GM23248 (cell line): ENCODE measurements at regions not wholly inside any gene's neighbourhood (a gene's known extent, or its start where the extent isn't known, plus 50 kb on each side); places are given as distances from the start of the nearest gene placed in this dataset.

Experiments used
- DNase-seq: peaks from one replicate; pipeline ENCODE4 v3.0.0-alpha.2; 2015
- H2AFZ ChIP-seq: fragments of 200-600 bp; sonication (generic); 2 replicates; pipeline ENCODE4 v1.6.1; 2016; ENCODE audit warnings: antibody characterized with exemption
- H3F3A ChIP-seq: fragments of 200-600 bp; sonication (generic); 2 replicates; pipeline ENCODE4 v1.6.1; 2016; ENCODE audit warnings: mild to moderate bottlenecking, antibody characterized with exemption, mixed run types; ENCODE audit not compliant: insufficient read depth
- H3K27ac ChIP-seq: fragments of 200-600 bp; sonication (generic); 2 replicates; pipeline ENCODE4 v1.5.1; 2016; ENCODE audit warnings: mild to moderate bottlenecking
- H3K27me3 ChIP-seq: fragments of 200-600 bp; sonication (generic); replicated peaks from 2 replicates; pipeline ENCODE4 v1.6.1; 2016; ENCODE audit warnings: mild to moderate bottlenecking; ENCODE audit not compliant: insufficient read depth
- H3K36me3 ChIP-seq: fragments of 200-600 bp; sonication (generic); 2 replicates; pipeline ENCODE4 v1.6.1; 2016; ENCODE audit warnings: low read depth, mild to moderate bottlenecking
- H3K4me1 ChIP-seq: fragments of 200-600 bp; sonication (generic); 2 replicates; pipeline ENCODE4 v1.6.1; 2016; ENCODE audit warnings: mild to moderate bottlenecking; ENCODE audit not compliant: insufficient read depth
- H3K4me2 ChIP-seq: fragments of 200-600 bp; sonication (generic); one replicate; pipeline ENCODE4 v1.6.1; 2016; ENCODE audit warnings: mild to moderate bottlenecking; ENCODE audit not compliant: unreplicated experiment
- H3K4me3 ChIP-seq: fragments of 200-600 bp; sonication (generic); 2 replicates; pipeline ENCODE4 v1.5.1; 2016; ENCODE audit warnings: mild to moderate bottlenecking
- H3K79me2 ChIP-seq: fragments of 200-600 bp; sonication (generic); 2 replicates; pipeline ENCODE4 v1.6.1; 2016; ENCODE audit warnings: mild to moderate bottlenecking; ENCODE audit not compliant: insufficient read depth
- H3K9ac ChIP-seq: fragments of 200-600 bp; sonication (generic); 2 replicates; pipeline ENCODE4 v1.6.1; 2016; ENCODE audit warnings: mild to moderate bottlenecking
- H3K9me2 ChIP-seq: fragments of 200-600 bp; sonication (generic); 2 replicates; pipeline ENCODE4 v1.6.1; 2016; ENCODE audit warnings: mixed run types, mild to moderate bottlenecking, moderate library complexity; ENCODE audit not compliant: insufficient read depth
- H3K9me3 ChIP-seq: fragments of 200-600 bp; sonication (generic); one replicate; pipeline ENCODE4 v1.6.1; 2017; ENCODE audit warnings: low read depth
- H4K20me1 ChIP-seq: fragments of 200-600 bp; sonication (generic); 2 replicates; pipeline ENCODE4 v1.6.0; 2016; ENCODE audit not compliant: insufficient read depth
- EZH2 ChIP-seq: fragments of 200-600 bp; sonication (generic); IDR thresholded peaks from 2 replicates; pipeline ENCODE4 v1.6.1; 2018; ENCODE audit warnings: antibody characterized with exemption, mild to moderate bottlenecking; ENCODE audit not compliant: insufficient read depth, poor library complexity, severe bottlenecking
- EZH2phosphoT487 ChIP-seq: fragments of 200-600 bp; sonication (generic); IDR thresholded peaks from 2 replicates; pipeline ENCODE4 v1.6.1; 2018; ENCODE audit warnings: antibody characterized with exemption, moderate library complexity, mild to moderate bottlenecking, low read depth; ENCODE audit not compliant: insufficient read depth
- whole genome bisulfite sequencing, 2 experiments: methylation state at CpG; one replicate each; pipeline ENCODE4 v1.1.6; 2015 to 2017; ENCODE audit warnings: low lambda C conversion rate in 2 of 2, low coverage in 1 of 2; ENCODE audit errors: missing lambda C conversion rate in 2 of 2; 5-methylcytosine and 5-hydroxymethylcytosine counted together
- in situ Hi-C: fragments of 300-500 bp; cut with MboI; formaldehyde crosslinking; loops from 2 replicates; pipeline ENCODE4 v1.15.0; 2020

- Histone ChIP-seq H3K27ac (no peak overlapping the region), H3K4me1 (0 out of 2 replicates have a peak, but pooled peaks cover 5% of the 10 kb centered on the region), H3K9me2 (no peaks in the 10 kb centered on the region), H2AFZ (no peak overlapping the region), H3K9ac (no peak overlapping the region), H3K79me2 (no peaks in the 10 kb centered on the region), H4K20me1 (no peaks in the 10 kb centered on the region), H3K9me3 (no peaks in the 10 kb centered on the region), H3K36me3 (no peaks in the 10 kb centered on the region), H3K27me3 (peaks cover 10% of the 10 kb centered on the region), H3K4me3 (no peak overlapping the region), H3F3A (no peaks in the 10 kb centered on the region), H3K4me2 (no peak overlapping the region)
- in situ Hi-C loops = no loop called here
- 68% methylated on average over 16 of the region's 16 CpGs for WGBS, 2 experiments
- DNase-seq = no peak
- TF ChIP-seq EZH2 = no peak
- no peak for TF ChIP-seq EZH2phosphoT487
Measured at GRCh38 chr2:239504643-239505235, 103.9 kb upstream of the HDAC4 start.

GRCh38 chr2:239502430-239503186 is 101.8 kb upstream of the HDAC4 start:
- Histone ChIP-seq H3K9me2 (no peaks in the 10 kb centered on the region), H2AFZ (no peak overlapping the region), H3K4me3 (no peak overlapping the region), H4K20me1 (no peaks in the 10 kb centered on the region), H3K4me2 (no peak overlapping the region), H3K27ac (no peak overlapping the region), H3K9ac (no peak overlapping the region), H3K9me3 (no peaks in the 10 kb centered on the region), H3K27me3 (peaks cover 18% of the 10 kb centered on the region), H3F3A (no peaks in the 10 kb centered on the region), H3K79me2 (no peaks in the 10 kb centered on the region), H3K4me1 (0 out of 2 replicates have a peak, but pooled peaks cover 9% of the 10 kb centered on the region), H3K36me3 (no peaks in the 10 kb centered on the region)
- 65 to 72% methylated on average over 18 to 19 of the region's 19 CpGs for WGBS, 2 experiments
- TF ChIP-seq EZH2 (no peak), EZH2phosphoT487 (no peak)
- in situ Hi-C loops = no loop called here
- no peak for DNase-seq

- Histone ChIP-seq H3K27me3 (peaks cover 16% of the 10 kb centered on the region), H3K27ac (no peak overlapping the region), H3K9ac (no peak overlapping the region), H3K79me2 (no peaks in the 10 kb centered on the region), H3F3A (no peaks in the 10 kb centered on the region), H3K4me1 (0 out of 2 replicates have a peak, but pooled peaks cover 9% of the 10 kb centered on the region), H3K4me3 (no peak overlapping the region), H4K20me1 (no peaks in the 10 kb centered on the region), H3K9me2 (no peaks in the 10 kb centered on the region), H3K4me2 (no peak overlapping the region), H3K9me3 (no peaks in the 10 kb centered on the region), H3K36me3 (no peaks in the 10 kb centered on the region), H2AFZ (no peak overlapping the region)
- no peak for TF ChIP-seq EZH2
- no peak for TF ChIP-seq EZH2phosphoT487
- in situ Hi-C loops = no loop called here
- DNase-seq = no peak
- 62 to 67% methylated on average over 22 of the region's 22 CpGs for WGBS, 2 experiments
Measured at GRCh38 chr2:239500574-239501550, 100.0 kb upstream of the HDAC4 start.
